Heart right ventricle (tissue), 16 donors: ENCODE measurements at regions not wholly inside any gene's neighbourhood (a gene's known extent, or its start where the extent isn't known, plus 50 kb on each side); places are given as distances from the start of the nearest gene placed in this dataset.

Experiments used
- ATAC-seq, 8 donors: fragments of 200-7000 bp; cut with Tn5 transposase; one replicate each; pipeline ENCODE4 v1.9.1; 2020; ENCODE audit warnings: mild to moderate bottlenecking in 8 of 8, moderate library complexity in 8 of 8, moderate number of reproducible peaks in 1 of 8
- DNase-seq, 2 donors: peaks; one replicate each; pipeline ENCODE4 v3.0.0-alpha.2; 2020
- H3K27ac ChIP-seq, 10 donors: fragments of 200-600 bp; sonication (generic) in 2 of 10; one replicate each; pipeline versions ENCODE4 v1.5.0 to v1.8.0; 2020 to 2022; ENCODE audit warnings: mild to moderate bottlenecking in 3 of 10
- H3K27me3 ChIP-seq, 7 donors: fragments of 200-600 bp; one replicate each; pipeline ENCODE4 v1.8.0; 2021 to 2022; ENCODE audit warnings: mild to moderate bottlenecking in 2 of 7
- H3K36me3 ChIP-seq, 9 donors: fragments of 200-600 bp; sonication (generic) in 1 of 9; one replicate each; pipeline versions ENCODE4 v1.5.0 to v1.8.0; 2020 to 2022; ENCODE audit warnings: mild to moderate bottlenecking in 2 of 9
- H3K4me1 ChIP-seq, 9 donors: fragments of 200-600 bp; sonication (generic) in 1 of 9; one replicate each; pipeline versions ENCODE4 v1.5.0 to v1.8.0; 2020 to 2022; ENCODE audit warnings: mild to moderate bottlenecking in 4 of 9
- H3K4me3 ChIP-seq, 10 donors: fragments of 200-600 bp; sonication (generic) in 2 of 10; one replicate each; pipeline versions ENCODE4 v1.5.0 to v1.8.0; 2020 to 2022; ENCODE audit warnings: mild to moderate bottlenecking in 7 of 10, moderate library complexity in 2 of 10
- H3K9me3 ChIP-seq, 11 donors: fragments of 200-600 bp in 10 of 11; sonication (generic) in 2 of 11; one replicate each; pipeline versions ENCODE4 v1.5.0 to v1.8.0; 2013 to 2022; ENCODE audit warnings: mild to moderate bottlenecking in 2 of 11, control low read depth in 1 of 11, moderate library complexity in 1 of 11
- WGBS, 2 donors: extraction: QIAGEN DNeasy Blood & Tissue Kit; methylation state at CpG; one replicate each; pipeline ENCODE4 v1.1.7; 2013; ENCODE audit warnings: inconsistent platforms in 1 of 2; 5-methylcytosine and 5-hydroxymethylcytosine counted together
- intact Hi-C, 10 donors: fragments of 100-400 bp; cut with DNase I; formaldehyde crosslinking; loops; one replicate each; pipeline versions ENCODE4 v1.11.1 to v1.14.2; 2022
- TF ChIP-seq, protein P1 (sequence below), 9 donors: fragments of 200-600 bp; sonication (generic) in 2 of 9; IDR thresholded peaks; one replicate each; pipeline versions ENCODE4 v1.5.0 to v1.8.0; 2021 to 2022; ENCODE audit warnings: antibody characterized with exemption in 9 of 9, mild to moderate bottlenecking in 5 of 9, moderate library complexity in 1 of 9
- donor health status: Arrhythmogenic right ventricular cardiomyopathy.
- donor health status: ischemic (EF 13 %, LVEDD 7.1; RV severe dilation, severe dysfunction).
- donor health status: healthy with polysubstance abuse.
- donor health status: DM: no; HTN: yes; CAD: no.
- donor health status: DM: no; HTN: no; CAD: no.
- donor health status: ischemic (EF 25% LVEDD 6.9; RV normal size, moderate dysfunction).
- donor health status: ischemic (EF 25% LVEDD 5.7; RV mildly dilated, moderate dysfunction).
- donor health status: healthy.
- donor health status: DM: yes; HTN: yes; CAD: no.
- donor health status: Ischemic cardiomyopathy.
- donor health status: ischemic (EF 35%, LVEDD 5.7; RV mildly dilated, moderate dysfunction).
- donor health status: nonischemic (EF 11% LVEDD 7.7; RV severe dilation, severe dysfunction).
- donor health status: DM: yes; HTN: yes; CAD: no.
- donor health status: PGD.
- donor health status: ischemic (EF 29% LVEDD 5.4; RV normal size, mild dysfunction).
- donor health status: nonischemic (EF 23%, LVEDD 6.1; RV moderate dilation, normal function).

GRCh38 chr3:76035117-76035516, 249.8 kb upstream of the ZNF717 start:
- WGBS, 2 donors = 89 to 94% methylated on average over 2 of the region's 2 CpGs
- no peak for ATAC-seq

GRCh38 chr3:76038949-76039348, 253.6 kb upstream of the ZNF717 start:
- intact Hi-C loops = no loop called here
- Histone ChIP-seq H3K27me3 (peaks cover 0 to 16% (median 0%) of the 10 kb centered on the region in 7 donors), H3K4me3 (no peak overlapping the region), H3K9me3 (no peaks in the 10 kb centered on the region), H3K4me1 (no peaks in the 10 kb centered on the region), H3K36me3 (no peaks in the 10 kb centered on the region), H3K27ac (no peak overlapping the region)
- ATAC-seq (no peak), DNase-seq (no peak)
- 52% methylated on average over 2 of the region's 2 CpGs for WGBS, 2 donors
- TF ChIP-seq, protein P1, sequence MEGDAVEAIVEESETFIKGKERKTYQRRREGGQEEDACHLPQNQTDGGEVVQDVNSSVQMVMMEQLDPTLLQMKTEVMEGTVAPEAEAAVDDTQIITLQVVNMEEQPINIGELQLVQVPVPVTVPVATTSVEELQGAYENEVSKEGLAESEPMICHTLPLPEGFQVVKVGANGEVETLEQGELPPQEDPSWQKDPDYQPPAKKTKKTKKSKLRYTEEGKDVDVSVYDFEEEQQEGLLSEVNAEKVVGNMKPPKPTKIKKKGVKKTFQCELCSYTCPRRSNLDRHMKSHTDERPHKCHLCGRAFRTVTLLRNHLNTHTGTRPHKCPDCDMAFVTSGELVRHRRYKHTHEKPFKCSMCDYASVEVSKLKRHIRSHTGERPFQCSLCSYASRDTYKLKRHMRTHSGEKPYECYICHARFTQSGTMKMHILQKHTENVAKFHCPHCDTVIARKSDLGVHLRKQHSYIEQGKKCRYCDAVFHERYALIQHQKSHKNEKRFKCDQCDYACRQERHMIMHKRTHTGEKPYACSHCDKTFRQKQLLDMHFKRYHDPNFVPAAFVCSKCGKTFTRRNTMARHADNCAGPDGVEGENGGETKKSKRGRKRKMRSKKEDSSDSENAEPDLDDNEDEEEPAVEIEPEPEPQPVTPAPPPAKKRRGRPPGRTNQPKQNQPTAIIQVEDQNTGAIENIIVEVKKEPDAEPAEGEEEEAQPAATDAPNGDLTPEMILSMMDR (IDR thresholded peaks at IDR 0.05) = no peak

More at GRCh38 chr3:76035117-76035516, 249.8 kb upstream of the ZNF717 start:
- no peak for DNase-seq
- no peaks in the 10 kb centered on the region for H3K4me1 ChIP-seq
- intact Hi-C loops = no loop called here
- H3K27ac ChIP-seq = no peak overlapping the region
- H3K9me3 ChIP-seq = peaks cover 0 to 16% (median 0%) of the 10 kb centered on the region in 11 donors
- no peaks in the 10 kb centered on the region for H3K27me3 ChIP-seq
- TF ChIP-seq, protein P1 (IDR thresholded peaks at IDR 0.05) = no peak
- no peaks in the 10 kb centered on the region for H3K36me3 ChIP-seq
- no peak overlapping the region for H3K4me3 ChIP-seq

GRCh38 chr3:76039431-76039830, 254.1 kb upstream of the ZNF717 start:
- peaks cover 0 to 16% (median 0%) of the 10 kb centered on the region in 7 donors for H3K27me3 ChIP-seq
- no peaks in the 10 kb centered on the region for H3K9me3 ChIP-seq
- H3K4me3 ChIP-seq = no peak overlapping the region
- TF ChIP-seq, protein P1 (IDR thresholded peaks at IDR 0.05) = no peak
- DNase-seq (no peak), ATAC-seq (no peak)
- intact Hi-C loops = no loop called here
- no peaks in the 10 kb centered on the region for H3K4me1 ChIP-seq
- no peak overlapping the region for H3K27ac ChIP-seq
- H3K36me3 ChIP-seq = no peaks in the 10 kb centered on the region

GRCh38 chr3:76040946-76041345, 255.6 kb upstream of the ZNF717 start:
- Histone ChIP-seq H3K36me3 (no peaks in the 10 kb centered on the region), H3K27ac (no peak overlapping the region), H3K4me3 (no peak overlapping the region), H3K27me3 (peaks cover 0 to 16% (median 0%) of the 10 kb centered on the region in 7 donors), H3K4me1 (no peaks in the 10 kb centered on the region), H3K9me3 (no peaks in the 10 kb centered on the region)
- 78 to 80% methylated on average over 1 of the region's 1 CpG for WGBS, 2 donors
- intact Hi-C loops = no loop called here
- ATAC-seq (no peak), DNase-seq (no peak)
- TF ChIP-seq, protein P1 (IDR thresholded peaks at IDR 0.05) = no peak
